ENCODE measurements at regions not wholly inside any gene's neighbourhood (a gene's known extent, or its start where the extent isn't known, plus 50 kb on each side); places are given as distances from the start of the nearest gene placed in this dataset.

DNA sequence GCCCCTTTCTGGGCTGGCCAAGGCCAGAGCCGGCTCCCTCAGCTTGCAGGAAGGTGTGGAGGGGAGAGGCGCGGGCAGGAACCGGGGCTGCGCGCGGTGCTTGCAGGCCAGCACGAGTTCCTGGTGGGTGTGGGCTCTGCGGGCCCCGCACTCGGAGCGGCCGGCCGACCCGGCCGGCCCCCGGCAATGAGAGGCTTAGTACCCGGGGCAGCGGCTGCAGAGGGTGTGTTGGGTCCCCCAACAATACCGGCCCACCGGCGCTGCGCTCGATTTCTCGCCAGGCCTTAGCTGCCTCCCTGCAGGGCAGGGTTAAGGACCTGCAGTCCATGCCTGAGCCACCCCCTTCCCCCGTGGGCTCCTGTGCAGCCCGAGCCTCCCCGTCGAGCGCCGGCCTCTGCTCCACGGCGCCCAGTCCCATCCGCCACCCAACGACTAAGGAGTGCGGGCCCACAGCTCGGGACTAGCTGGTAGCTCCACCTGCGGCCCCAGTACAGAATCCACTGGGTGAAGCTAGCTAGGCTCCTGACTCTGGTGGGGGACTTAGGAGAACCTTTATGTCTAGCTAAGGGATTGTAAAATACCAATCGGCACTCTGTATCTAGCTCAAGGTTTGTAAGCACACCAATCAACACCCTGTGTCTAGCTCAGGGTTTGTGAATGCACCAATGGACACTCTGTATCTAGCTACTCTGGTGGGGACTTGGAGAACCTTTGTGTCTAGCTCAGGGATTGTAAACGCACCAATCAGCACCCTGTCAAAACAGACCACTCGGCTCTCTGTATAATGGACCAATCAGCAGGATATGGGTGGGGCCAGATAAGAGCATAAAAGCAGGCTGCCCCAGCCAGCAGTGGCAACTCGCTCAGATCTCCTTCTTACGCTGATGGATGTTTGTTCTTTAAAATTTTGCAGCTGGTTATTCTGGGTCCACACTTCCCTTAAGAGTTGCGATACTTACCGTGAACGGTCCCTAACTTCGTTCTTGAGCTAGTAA is 167.4 kb upstream of the RREB1 start:
- Mint-ChIP-seq H3K27me3 (ENCODE audit: low read depth) (no peaks in the 10 kb centered on the region), H3K4me3 (ENCODE audit: unreplicated experiment) (no peak overlapping the region), H3K9me3 (ENCODE audit: low read depth) (no peaks in the 10 kb centered on the region), H3K4me1 (ENCODE audit: low read depth) (no peaks in the 10 kb centered on the region), H3K36me3 (ENCODE audit: low read depth) (no peaks in the 10 kb centered on the region), H3K27ac (ENCODE audit: unreplicated experiment) (no peak overlapping the region)
- no peak for DNase-seq (ENCODE audit: low spot score)
- TF ChIP-seq, protein P1, sequence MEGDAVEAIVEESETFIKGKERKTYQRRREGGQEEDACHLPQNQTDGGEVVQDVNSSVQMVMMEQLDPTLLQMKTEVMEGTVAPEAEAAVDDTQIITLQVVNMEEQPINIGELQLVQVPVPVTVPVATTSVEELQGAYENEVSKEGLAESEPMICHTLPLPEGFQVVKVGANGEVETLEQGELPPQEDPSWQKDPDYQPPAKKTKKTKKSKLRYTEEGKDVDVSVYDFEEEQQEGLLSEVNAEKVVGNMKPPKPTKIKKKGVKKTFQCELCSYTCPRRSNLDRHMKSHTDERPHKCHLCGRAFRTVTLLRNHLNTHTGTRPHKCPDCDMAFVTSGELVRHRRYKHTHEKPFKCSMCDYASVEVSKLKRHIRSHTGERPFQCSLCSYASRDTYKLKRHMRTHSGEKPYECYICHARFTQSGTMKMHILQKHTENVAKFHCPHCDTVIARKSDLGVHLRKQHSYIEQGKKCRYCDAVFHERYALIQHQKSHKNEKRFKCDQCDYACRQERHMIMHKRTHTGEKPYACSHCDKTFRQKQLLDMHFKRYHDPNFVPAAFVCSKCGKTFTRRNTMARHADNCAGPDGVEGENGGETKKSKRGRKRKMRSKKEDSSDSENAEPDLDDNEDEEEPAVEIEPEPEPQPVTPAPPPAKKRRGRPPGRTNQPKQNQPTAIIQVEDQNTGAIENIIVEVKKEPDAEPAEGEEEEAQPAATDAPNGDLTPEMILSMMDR (IDR thresholded peaks at IDR 0.05): no peak

DNA sequence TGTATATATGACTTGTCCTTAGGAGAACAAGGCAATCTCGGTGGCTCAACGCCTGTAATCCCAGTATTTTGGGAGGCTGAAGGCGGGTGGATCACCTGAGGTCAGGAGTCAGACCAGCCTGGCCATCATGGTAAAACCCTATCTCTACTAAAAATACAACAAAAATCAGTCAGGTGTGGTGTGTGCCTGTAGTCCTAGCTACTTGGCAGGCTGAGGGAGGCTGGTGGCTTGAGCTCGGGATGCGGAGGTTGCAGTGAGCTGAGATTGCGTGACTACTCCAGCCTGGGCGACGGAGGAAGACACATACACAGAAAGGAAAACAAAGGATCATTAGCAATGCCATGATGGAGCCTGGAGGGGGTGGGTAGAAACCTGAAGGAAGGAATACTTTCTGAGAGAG is 166.6 kb upstream of the RREB1 start:
- TF ChIP-seq, protein P1 (IDR thresholded peaks at IDR 0.05): no peak
- no peak overlapping the region for H3K4me3 Mint-ChIP-seq (ENCODE audit: unreplicated experiment)
- H3K27me3 Mint-ChIP-seq (ENCODE audit: low read depth): no peaks in the 10 kb centered on the region
- no peaks in the 10 kb centered on the region for H3K36me3 Mint-ChIP-seq (ENCODE audit: low read depth)
- no peak for DNase-seq (ENCODE audit: low spot score)
- H3K4me1 Mint-ChIP-seq (ENCODE audit: low read depth): no peaks in the 10 kb centered on the region
- no peak overlapping the region for H3K27ac Mint-ChIP-seq (ENCODE audit: unreplicated experiment)
- H3K9me3 Mint-ChIP-seq (ENCODE audit: low read depth): no peaks in the 10 kb centered on the region

DNA sequence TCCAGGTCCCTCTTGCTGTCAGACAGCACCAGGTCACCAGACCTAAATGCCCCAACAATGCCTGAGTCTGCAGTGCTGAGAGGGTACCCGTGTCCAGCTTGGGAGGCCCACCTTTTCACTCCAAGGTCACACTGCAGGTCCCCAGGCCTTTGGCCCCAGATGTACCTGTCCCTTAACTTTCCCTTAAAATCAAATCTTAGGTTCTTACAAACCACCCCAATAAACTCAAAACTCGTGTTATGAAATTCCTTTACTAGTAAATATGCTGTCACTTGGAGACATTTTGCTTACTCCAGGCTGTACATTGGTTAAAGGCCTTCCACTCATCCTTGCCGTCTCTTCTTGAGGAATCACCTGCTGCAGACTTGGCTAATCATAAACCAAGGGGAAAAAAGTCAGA is 165.7 kb upstream of the RREB1 start:
- Mint-ChIP-seq H3K27me3 (ENCODE audit: low read depth) (no peaks in the 10 kb centered on the region), H3K4me3 (ENCODE audit: unreplicated experiment) (no peak overlapping the region), H3K9me3 (ENCODE audit: low read depth) (no peaks in the 10 kb centered on the region), H3K4me1 (ENCODE audit: low read depth) (peaks cover 3% of the 10 kb centered on the region), H3K27ac (ENCODE audit: unreplicated experiment) (no peak overlapping the region), H3K36me3 (ENCODE audit: low read depth) (no peaks in the 10 kb centered on the region)
- TF ChIP-seq, protein P1 (IDR thresholded peaks at IDR 0.05): no peak
- no peak for DNase-seq (ENCODE audit: low spot score)

DNA sequence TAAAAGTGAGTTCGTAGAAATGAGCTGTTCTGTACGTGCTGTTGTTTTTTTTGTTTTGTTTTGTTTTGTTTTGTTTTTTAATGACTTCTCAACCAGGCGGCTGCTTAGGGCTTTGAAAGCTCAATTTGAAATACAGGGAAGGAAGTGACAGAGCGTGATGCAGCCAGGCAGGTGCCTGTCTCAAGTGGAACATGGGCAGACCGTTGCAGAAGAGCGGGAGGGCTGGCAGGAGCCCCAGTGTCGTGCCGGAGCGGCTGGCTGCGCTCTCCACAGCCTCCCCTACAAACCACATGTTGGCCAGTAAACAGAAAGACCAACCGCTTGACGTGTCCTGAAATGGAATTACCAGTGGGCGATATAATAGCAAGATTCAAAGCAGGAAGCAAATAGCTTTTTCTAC is 164.9 kb upstream of the RREB1 start:
- no peak overlapping the region for H3K27ac Mint-ChIP-seq (ENCODE audit: unreplicated experiment)
- TF ChIP-seq, protein P1 (IDR thresholded peaks at IDR 0.05): no peak
- no peaks in the 10 kb centered on the region for H3K27me3 Mint-ChIP-seq (ENCODE audit: low read depth)
- H3K9me3 Mint-ChIP-seq (ENCODE audit: low read depth): no peaks in the 10 kb centered on the region
- H3K36me3 Mint-ChIP-seq (ENCODE audit: low read depth): no peaks in the 10 kb centered on the region
- no peak overlapping the region for H3K4me3 Mint-ChIP-seq (ENCODE audit: unreplicated experiment)
- H3K4me1 Mint-ChIP-seq (ENCODE audit: low read depth): peaks cover 3% of the 10 kb centered on the region
- no peak for DNase-seq (ENCODE audit: low spot score)

DNA sequence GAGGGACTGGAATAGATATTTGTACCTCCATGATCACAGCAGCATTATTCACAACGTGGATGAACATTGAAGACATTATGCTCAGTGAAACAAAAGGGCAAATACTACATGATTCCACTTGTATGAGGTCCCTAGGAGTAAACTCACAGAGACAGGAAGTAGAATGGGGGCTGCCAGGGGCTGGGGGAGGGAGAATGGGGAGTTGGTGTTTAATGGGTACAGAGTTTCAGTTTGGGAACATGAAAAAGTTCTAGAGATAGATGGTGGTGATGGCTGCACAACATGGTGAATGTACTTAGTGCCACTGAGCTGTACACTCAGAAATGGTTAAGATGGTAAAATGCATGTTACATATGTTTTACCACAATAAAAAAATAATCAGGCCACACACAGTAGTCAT is 164.3 kb upstream of the RREB1 start:
- DNase-seq (ENCODE audit: low spot score): no peak
- peaks cover 3% of the 10 kb centered on the region for H3K4me1 Mint-ChIP-seq (ENCODE audit: low read depth)
- TF ChIP-seq, protein P1 (IDR thresholded peaks at IDR 0.05): no peak
- H3K27ac Mint-ChIP-seq (ENCODE audit: unreplicated experiment): no peak overlapping the region
- no peaks in the 10 kb centered on the region for H3K9me3 Mint-ChIP-seq (ENCODE audit: low read depth)
- no peaks in the 10 kb centered on the region for H3K36me3 Mint-ChIP-seq (ENCODE audit: low read depth)
- H3K4me3 Mint-ChIP-seq (ENCODE audit: unreplicated experiment): no peak overlapping the region
- H3K27me3 Mint-ChIP-seq (ENCODE audit: low read depth): no peaks in the 10 kb centered on the region
